C4-2B (cell line): ENCODE measurements at regions not wholly inside any gene's neighbourhood (a gene's known extent, or its start where the extent isn't known, plus 50 kb on each side); places are given as distances from the start of the nearest gene placed in this dataset.

Experiments
- ZFX ChIP-seq: fragments of 450-650 bp; IDR thresholded peaks from 2 replicates; pipeline ENCODE4 v1.6.1; 2017
- TF ChIP-seq, protein P1 (sequence below): fragments of 450-650 bp; conservative IDR thresholded peaks from 2 replicates; pipeline ENCODE4 v1.5.1; 2017; ENCODE audit warnings: mild to moderate bottlenecking

- TF ChIP-seq, protein P1, sequence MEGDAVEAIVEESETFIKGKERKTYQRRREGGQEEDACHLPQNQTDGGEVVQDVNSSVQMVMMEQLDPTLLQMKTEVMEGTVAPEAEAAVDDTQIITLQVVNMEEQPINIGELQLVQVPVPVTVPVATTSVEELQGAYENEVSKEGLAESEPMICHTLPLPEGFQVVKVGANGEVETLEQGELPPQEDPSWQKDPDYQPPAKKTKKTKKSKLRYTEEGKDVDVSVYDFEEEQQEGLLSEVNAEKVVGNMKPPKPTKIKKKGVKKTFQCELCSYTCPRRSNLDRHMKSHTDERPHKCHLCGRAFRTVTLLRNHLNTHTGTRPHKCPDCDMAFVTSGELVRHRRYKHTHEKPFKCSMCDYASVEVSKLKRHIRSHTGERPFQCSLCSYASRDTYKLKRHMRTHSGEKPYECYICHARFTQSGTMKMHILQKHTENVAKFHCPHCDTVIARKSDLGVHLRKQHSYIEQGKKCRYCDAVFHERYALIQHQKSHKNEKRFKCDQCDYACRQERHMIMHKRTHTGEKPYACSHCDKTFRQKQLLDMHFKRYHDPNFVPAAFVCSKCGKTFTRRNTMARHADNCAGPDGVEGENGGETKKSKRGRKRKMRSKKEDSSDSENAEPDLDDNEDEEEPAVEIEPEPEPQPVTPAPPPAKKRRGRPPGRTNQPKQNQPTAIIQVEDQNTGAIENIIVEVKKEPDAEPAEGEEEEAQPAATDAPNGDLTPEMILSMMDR = no peak
- no peak for TF ChIP-seq ZFX
Measured at GRCh38 chr2:57434972-57435371, 611.6 kb upstream of the VRK2 start.
